NCI-H2227 treated with DMSO at 0.1 percent for 48 hours (cell line): ENCODE measurements at regions not wholly inside any gene's neighbourhood (a gene's known extent, or its start where the extent isn't known, plus 50 kb on each side); places are given as distances from the start of the nearest gene placed in this dataset.
"Not testable (repeated sequence)": the region's sequence is repeated elsewhere in the genome, so short reads cannot be mapped to it uniquely, and the experiment has no call there.

Experiments
- DNase-seq: peaks from one replicate; lab custom pipeline; 2025; lab: John Stamatoyannopoulos, UW

DNA sequence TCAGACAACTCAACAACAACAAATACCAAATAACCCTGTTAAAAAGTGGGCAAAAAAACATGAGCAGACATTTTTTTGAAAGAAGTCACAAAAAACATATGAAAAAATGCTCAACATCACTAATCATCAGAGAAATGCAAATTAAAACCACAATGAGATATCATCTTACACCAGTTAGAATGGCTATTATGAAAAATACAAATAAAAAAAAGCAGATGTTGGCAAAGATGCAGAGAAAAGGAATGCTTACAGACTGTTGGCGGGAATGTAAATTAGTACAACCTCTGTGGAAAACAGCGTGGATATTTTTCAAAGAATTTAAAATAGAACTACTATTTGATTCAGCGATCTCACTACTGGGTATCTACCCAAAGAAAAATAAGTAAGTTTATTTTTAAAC is 114.0 kb downstream of the SLC38A4 start:
- DNase-seq: no peak

DNA sequence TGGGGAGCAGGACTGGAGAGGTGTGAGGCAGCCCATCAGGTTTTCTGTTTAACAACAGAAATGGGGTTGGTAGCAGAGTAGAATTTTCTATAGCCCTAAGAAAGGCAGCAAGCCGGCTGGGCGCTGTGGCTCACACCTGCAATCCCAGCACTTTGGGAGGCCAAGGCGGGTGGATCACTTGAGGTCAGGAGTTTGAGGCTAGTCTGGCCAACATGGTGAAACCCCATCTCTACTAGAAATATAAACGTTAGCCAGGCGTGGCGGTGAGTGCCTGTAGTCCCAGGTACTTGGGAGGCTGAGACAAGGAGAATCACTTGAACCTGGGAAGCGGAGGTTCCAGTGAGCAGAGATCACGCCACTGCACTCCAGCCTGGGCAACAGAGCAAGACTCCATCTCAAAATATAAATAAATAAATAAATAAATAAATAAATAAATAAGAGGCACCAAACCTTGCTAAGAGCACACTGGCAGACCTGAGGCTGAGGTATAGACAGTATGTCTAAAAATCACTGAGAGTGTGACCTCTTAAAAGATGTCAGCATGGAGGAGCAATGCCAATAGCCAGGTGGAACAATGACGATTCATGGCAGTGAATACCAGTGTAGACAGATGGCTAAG is 115.6 kb downstream of the SLC38A4 start:
- DNase-seq: no peak

DNA sequence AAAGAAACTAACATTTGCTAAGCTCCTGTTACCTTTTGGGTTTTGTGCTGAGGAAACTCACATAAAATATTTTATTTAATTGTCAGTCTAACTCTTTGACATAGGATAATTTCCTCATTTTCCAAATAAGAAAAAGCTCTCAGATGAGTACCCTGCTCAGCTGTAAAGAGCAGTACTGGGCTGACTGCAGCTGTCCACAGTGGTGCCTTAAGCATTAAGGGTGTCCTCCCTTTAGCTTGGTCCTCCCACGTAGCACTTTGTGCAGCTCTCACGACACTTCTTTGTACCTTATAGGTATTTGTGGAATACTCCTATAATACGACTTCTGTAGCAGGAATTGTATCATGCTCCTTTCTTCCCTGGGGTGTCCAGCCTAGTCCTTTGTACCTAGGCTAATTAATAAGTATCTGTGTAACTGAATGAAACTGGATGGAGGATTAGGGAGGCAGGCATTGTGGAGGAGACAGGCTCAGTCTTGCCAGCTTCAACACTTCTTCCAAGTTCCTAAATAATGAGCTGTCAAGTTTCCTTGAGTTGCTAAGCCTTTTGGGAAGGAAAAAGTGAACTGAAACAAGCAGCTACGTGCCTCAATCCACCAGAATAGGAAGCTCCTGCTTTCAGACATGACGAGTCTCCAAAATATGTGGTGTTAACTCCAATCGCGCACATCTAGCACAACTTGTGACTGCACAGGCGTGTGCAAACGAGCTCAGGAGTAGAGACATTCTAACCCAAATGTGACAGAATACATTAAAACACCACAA is 123.0 kb downstream of the SLC38A4 start:
- DNase-seq: no peak

DNA sequence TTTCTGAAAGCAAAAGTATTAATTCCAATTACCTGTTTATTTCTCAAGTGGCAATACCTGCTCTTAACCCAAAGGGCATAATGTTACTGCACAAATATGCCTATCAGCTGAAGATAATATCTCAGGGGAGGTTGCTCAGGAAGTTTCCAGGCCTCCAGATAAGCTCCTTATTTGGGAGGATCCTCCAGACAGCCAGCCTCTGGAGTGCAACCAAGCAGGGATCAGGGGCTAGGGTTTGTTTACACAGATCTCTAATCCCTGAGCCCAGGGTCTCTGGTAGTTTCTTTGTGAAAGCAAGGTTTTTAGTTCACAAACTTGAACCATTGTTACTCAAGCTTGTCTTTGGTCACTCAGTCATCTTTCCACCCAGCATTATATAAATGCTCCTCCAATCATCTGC is 124.4 kb downstream of the SLC38A4 start:
- no peak for DNase-seq

DNA sequence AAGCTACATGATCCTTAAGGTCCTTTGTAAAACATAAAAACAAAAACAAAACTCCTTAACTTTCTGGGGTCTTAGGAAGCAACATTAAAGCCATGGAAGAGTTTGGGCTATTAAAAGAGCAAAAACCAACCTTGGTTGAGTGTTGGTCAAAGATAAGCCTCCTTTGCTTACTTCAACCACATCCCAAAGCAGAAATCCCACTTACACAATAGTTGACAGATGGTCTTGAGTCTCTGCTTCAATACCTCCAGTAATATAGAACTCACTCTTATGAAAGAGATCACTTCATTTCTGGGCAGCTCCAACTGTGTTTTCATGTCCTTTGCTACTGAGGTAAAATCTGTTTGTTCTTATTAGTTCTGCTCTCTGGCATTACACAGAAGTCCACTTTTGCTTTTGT is 125.8 kb downstream of the SLC38A4 start:
- DNase-seq: no peak

DNA sequence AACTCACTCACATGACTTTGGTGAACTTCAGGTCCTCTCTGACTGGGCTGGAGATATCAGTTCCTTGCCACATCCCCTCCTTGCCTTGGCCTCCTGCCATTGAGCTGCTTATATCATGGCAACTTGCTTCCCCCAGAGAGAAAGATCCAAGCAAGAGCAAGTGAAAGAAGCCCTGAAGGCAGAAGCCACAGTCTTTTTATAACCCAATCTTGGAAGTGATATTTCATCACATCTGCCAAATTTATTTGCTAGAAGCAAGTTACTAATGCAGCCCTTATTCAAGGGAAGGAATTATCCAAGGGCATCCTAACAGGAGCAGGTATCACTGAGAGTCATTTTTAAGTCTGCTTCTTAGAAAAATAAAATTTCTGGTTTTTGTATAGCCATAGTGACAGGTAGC is 127.8 kb downstream of the SLC38A4 start:
- DNase-seq: no peak

DNA sequence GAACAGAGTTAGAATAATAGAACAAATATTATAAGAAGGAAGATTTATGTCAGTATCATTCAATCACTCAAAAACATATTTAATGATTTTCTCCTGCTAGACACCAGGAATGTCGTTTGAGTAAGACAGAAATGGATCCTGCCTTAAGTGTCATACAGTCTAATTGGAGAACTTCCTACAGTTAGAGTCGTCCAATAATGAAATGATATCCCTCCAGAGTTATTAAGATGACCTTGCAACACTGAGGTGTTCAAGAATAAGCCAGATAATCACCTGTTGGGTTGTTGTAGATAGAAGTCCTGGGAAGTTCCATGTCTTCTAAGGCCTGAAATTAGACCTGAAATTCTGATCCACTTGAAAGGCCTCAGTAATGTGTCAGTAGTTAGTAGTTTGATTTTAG is 132.3 kb downstream of the SLC38A4 start:
- DNase-seq: no peak

DNA sequence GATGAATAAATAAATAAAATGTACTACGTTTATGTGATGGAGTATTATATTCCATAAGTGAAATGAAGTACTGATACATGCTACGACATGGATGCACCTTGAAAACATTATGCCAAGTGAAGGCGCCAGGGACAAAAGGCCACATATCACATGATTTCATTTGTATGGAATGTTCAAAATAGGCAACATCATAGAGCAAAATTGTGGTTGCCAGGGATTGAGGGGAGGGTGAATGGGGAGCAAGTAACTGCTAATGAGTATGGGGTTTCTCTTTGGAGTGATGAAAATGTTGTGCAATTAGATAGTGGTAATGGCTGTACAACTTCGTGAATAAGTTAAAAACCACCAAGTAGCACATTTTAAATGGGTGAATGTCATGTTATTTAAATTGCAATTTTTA is 132.8 kb downstream of the SLC38A4 start:
- DNase-seq: no peak

DNA sequence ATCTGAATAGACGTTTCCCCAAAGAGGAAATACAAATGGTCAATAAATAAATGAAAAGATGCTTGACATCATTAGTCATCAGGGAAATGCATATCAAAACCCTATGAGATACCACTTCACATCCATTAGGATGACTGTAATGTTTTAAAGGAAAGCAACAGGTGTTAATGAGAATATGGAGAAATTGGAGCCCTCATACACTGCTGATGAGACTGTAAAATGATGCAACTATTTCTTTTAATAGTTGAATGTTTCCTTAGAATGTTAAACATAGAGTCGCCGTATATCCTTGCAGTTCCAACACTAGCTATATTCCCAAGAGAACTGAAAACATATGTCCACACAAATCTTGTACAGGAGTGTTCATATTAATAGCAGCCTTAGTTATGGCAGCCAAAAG is 133.2 kb downstream of the SLC38A4 start:
- DNase-seq: no peak

DNA sequence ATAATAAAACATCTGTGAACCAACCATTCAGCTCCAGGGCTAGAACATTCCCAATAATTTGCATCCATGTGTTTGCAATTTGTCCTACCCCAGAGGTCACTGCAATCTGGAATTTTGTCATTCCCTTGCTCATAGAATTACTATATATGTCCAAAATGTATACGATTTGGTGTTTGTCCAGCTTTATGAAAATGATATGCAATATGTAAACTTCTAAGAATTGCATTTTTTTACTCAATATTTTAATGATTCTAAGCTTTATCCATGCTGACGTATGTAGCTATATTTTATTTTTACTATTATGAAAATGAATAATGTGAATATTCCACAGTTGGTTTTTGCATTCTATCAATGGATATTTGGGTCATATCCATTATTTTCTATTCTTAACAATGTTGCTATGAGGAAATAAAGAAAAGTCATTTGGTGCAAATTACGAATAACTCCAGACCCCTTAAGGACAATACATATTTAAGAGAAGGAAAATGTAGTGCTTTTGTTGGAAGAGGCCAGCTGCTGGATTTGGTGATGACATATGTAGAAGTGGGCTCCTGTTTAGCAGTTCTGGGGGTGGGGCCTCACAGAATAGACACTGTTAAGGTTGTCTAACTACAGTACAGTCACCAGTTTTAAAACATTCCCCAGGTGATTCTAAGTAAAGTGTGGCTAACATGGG is 139.4 kb downstream of the SLC38A4 start:
- DNase-seq: no peak

DNA sequence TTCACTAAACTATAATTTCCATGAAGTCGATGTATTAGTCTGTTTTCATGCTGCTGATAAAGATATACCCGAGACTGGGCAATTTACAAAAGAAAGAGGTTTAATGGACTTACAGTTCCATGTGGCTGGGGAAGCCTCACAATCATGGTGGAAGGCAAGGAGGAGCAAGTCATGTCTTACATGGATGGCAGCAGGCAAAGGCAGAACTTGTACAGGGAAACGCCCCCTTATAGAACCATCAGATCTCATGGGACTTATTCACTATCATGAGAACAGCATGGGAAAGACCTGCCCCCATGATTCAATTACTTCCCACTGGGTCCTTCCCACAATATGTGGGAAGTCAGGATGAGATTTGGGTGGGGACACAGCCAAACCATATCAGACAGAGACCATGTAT is 141.6 kb downstream of the SLC38A4 start:
- not testable (repeated sequence) for DNase-seq

DNA sequence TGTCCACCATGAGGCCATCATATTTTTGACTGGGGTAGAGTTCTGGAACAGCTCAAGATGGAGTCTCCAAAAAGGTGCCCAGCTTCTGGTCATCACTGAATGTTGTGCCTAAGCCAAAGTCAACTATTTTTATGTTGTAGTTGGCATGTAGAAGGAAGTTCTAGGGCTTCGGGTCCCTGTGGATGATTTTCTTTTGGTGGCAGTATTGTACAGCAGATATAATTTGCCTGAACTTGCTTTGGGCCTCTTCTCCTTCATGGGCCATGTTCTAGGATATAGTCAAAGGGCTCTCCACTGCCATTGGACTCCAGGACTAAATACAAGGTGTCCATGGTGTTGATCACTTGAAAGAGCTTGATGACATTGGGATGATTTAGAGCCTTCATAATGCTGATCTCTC is 143.6 kb downstream of the SLC38A4 start:
- no peak for DNase-seq

DNA sequence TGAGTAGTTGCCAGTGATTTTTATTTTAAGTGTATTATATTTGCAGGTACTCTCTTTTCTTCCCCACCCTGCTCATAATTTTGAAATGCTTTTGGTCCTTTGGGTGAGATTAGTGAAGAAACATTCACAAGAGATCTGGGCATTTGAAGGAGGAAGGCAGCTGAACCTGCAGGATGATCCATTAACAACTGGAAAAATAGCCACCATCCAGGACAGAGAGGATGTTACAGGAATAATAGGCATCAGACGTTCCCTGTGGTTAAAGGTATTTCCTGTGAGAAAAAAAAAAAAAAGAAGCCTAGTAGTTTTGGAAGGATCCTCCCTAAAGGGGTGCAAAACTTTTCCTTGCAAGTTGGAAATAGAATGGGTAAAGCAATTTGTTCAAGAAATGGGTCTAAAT is 145.3 kb downstream of the SLC38A4 start:
- no peak for DNase-seq

DNA sequence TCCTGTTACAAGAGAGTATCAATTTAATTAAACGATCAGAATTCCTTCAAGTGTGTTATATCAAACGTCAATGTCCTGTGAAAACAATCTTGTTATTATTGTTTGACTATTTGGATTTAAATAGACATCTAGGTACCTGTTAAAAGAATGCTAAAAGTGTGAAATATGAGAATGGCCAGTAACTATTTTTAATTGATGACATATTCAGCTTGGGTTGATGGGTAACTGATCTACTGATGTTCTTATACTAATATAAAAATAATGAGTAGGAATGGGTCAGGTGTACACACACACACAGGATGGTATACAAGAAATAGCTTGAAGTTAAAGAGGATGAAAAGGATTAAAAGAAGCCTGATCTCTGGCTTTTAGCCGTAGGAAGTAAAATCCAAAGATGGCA is 146.0 kb downstream of the SLC38A4 start:
- no peak for DNase-seq

DNA sequence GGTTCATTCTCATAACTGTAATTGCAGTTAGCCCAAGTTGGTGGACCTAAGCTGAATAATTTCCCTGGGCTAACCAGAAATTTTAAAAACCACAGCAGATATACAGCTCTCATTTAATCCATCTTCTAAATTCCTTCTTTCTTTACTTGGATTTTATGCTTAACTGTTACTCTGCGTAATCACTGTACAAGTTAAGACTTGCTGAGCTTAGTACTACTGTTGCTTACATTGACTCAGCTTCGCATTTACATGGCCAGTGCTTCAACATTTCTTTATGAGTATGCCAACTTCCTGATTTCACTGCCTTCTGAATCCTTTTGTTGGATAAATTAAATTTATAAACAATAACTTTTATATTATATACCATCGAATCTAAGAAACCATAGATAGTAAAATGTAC is 147.4 kb downstream of the SLC38A4 start:
- no peak for DNase-seq

DNA sequence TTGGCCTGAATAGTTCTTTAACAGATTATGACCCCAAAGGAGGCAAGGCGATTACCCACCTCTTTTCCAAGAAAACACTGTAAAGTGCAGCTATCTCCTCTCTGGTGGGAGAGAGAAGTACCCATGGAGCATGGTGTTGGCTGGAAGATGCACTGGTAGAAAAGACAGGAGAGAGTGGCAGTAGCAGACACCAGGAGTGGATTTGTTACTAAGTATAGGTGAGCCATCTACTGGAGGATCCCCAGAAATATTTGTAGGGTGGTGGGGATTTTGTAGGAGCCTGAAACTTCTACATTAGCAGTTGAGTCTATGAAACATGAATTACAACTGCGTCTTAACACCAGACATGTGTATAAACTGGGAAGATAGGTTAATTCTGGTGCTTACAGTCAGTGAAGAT is 148.0 kb downstream of the SLC38A4 start:
- peak; percentile 2 for DNase-seq

DNA sequence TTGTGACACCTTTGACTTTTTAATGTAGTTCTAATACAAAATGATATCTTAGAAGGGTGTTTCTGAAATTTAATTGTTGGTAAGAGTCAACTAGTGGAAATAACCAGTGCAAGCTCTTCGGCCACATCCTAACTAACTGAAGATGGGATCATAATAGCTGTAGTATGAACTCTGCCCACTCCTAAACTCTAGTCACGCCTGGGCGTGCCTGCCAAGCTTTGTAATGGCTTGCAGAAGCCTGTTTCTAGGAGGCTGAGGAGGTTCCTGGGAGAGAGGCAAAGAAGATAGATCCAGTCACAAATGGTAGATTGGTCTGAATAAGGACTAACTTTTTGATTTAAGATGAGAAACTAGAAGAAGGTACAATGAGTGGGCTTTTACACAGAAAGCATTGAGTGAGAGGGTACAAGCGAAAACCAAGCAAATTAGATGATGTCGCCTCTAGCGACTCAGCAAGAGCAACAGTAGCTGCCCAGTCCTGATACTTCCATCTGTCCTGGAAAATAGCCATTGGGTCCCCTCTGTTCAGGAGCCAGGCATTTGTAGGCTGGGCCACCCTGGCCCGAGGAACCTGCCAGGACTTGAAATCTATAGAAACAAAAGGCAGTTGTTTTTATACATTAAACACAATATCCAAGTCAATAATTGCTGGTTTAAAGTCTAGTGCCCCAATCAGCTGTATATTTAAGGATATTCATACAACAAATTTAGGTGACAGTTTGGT is 148.8 kb downstream of the SLC38A4 start:
- no peak for DNase-seq

DNA sequence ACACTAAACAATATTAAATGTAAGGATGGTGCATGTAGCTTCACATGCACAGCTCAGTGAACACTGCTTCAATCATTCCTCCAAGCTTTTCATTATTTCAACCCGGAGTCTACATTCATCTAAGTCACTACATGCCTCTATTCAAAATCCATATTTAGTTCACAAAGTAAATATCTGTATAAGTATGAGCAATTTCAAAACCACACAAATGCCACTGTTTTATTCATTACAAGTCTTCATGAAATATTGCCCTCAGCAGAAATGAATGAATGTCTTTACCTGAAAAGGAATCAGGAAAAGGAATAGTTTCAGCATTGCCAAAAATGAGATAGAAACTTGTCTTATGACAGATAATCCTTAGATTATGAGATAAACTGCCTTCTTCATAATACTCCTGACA is 149.4 kb downstream of the SLC38A4 start:
- no peak for DNase-seq

DNA sequence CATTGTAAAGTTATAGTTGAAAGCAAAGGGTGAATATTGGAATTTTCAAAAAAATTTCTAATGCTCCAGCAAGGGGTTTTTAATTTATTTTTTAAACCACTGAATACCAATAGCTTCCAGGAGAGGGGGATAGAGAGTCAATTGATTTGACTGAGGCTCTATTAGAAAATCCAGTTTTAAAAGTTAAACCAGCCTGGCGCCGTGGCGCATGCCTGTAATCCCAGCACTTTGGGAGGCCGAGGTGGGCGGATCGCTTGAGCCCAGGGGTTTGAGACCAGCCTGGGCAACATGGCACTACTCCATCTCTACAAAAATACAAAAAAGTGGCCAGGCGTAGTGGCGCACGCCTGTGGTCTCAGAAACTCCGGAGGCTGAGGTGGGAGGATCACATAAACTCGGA is 150.1 kb downstream of the SLC38A4 start:
- DNase-seq: no peak

DNA sequence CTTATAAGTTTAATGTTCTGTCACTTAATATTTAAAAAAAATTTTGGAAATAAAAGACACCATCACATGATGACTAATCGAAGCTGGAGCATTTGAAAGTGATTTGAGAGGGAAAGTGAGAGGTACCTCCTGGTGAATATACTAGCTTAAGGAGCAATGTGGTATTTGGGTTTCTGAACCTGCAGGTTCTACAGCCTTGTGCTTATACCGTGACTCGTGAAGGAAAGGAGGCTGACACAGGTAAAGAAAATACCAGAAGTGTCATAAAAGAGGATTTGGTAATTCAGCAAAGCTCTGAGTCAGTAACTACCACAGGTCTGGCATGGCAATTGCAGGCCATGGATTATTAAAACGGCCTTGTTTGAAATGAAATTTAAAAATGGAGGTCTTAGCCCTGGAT is 151.0 kb downstream of the SLC38A4 start:
- no peak for DNase-seq

DNA sequence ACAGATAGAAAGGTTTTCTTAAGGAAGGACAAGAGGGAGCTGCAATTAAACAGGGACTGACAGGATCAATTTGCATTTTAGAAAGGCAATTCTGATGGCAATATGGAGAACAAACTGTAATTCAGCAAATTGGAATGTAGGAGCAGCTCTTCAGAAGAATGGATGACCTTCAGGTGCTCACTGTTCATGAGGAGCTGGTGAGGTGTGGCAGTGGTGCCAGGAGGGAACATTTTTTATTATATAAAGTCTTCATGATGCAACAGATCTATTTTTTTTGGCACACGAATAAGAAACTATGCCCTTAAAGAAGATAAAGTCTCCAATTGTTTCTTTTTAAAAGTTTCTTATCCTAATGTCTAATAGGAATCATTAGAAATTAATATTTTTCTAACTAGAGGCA is 151.7 kb downstream of the SLC38A4 start:
- no peak for DNase-seq

DNA sequence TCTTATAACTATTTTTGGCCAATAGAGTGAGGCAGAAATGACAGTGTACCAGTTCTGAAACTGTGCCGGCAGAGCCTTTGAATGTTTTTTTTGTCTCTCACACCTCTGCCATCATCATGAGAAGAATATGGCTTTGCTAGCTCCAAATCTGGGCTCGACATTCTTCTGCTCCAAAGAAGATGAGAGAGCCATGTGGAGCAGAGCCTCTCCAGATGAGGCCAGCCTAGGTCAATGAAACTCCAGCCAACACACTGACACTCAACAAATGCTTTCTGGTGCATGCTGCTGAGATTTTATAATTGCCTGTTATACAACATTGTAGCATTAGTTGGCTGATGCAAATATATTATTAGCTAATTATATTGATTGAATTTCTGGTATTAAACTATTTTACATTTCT is 154.7 kb downstream of the SLC38A4 start:
- DNase-seq: no peak

DNA sequence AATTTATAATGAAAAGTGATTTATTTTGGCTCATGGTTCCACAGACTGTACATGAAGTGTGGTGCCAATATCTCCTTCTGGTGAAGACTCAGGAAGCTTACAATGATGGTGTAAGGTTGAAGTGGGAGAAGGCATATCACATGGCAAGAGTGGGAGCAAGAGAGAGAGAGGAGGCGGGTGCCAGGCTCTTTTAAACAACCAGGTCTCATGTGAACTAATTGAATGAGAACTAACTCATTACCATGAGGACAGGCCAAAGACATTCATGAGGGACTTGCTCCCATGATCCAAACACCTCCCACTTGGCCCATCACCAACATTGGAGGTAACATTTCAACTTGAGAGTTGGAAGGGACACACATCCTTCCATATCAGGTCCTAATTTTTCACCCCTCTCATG is 155.2 kb downstream of the SLC38A4 start:
- no peak for DNase-seq
